Body of pancreas (tissue), 4 donors: ENCODE measurements at regions not wholly inside any gene's neighbourhood (a gene's known extent, or its start where the extent isn't known, plus 50 kb on each side); places are given as distances from the start of the nearest gene placed in this dataset.

ENCODE experiments used
- ATAC-seq: fragments of 150-250 bp; one replicate; pipeline ENCODE4 v1.9.1; 2016
- DNase-seq, 4 donors: peaks; one replicate each; pipeline ENCODE4 v3.0.0-alpha.2; 2019
- H3K27ac ChIP-seq, 4 donors: fragments of 200-600 bp; sonication (generic); 1 replicate in 3 of 4; 2 replicates in 1 of 4; pipeline versions ENCODE4 v1.5.1 to v1.6.1; 2016 to 2019; ENCODE audit warnings: mild to moderate bottlenecking in 1 of 4, mixed read lengths in 1 of 4, moderate library complexity in 1 of 4
- H3K27me3 ChIP-seq, 2 donors: fragments of 200-600 bp; sonication (generic); one replicate each; pipeline ENCODE4 v1.6.0; 2016; ENCODE audit warnings: mild to moderate bottlenecking in 1 of 2
- H3K36me3 ChIP-seq, 2 donors: fragments of 200-600 bp; sonication (generic); replicated peaks in 1 of 2; 2 replicates each; pipeline ENCODE4 v1.5.1; 2016; ENCODE audit warnings: low read depth in 2 of 2; ENCODE audit not compliant: insufficient read depth in 1 of 2
- H3K4me1 ChIP-seq: fragments of 200-600 bp; sonication (generic); one replicate; pipeline ENCODE4 v1.6.0; 2016
- H3K4me3 ChIP-seq, 2 donors: fragments of 200-600 bp; sonication (generic); 1 replicate in 1 of 2; 2 replicates in 1 of 2; pipeline ENCODE4 v1.5.1; 2016 to 2019
- H3K9me3 ChIP-seq, 3 donors: fragments of 200-600 bp; sonication (generic); 1 replicate in 2 of 3; 2 replicates in 1 of 3; pipeline ENCODE4 v1.5.1; 2016
- POLR2A ChIP-seq, 3 donors: fragments of 450-650 bp; IDR thresholded peaks; one replicate each; pipeline ENCODE4 v1.6.1; 2016; ENCODE audit warnings: antibody characterized with exemption in 3 of 3, mild to moderate bottlenecking in 2 of 3
- WGBS, 2 donors: methylation state at CpG; one replicate each; pipeline ENCODE4 v1.1.5; 2017; 5-methylcytosine and 5-hydroxymethylcytosine counted together
- intact Hi-C: fragments of 100-400 bp; cut with DNase I; formaldehyde crosslinking; loops from one replicate; pipeline ENCODE4 v1.15.1; 2023
- TF ChIP-seq, protein P1 (sequence below), 7 experiments: fragments of 450-650 bp in 4 of 7; fragments of 200-600 bp in 3 of 7; sonication (generic) in 3 of 7; IDR thresholded peaks; one replicate each; pipeline ENCODE4 v1.5.1; 2016 to 2019; ENCODE audit warnings: antibody characterized with exemption in 7 of 7

DNA sequence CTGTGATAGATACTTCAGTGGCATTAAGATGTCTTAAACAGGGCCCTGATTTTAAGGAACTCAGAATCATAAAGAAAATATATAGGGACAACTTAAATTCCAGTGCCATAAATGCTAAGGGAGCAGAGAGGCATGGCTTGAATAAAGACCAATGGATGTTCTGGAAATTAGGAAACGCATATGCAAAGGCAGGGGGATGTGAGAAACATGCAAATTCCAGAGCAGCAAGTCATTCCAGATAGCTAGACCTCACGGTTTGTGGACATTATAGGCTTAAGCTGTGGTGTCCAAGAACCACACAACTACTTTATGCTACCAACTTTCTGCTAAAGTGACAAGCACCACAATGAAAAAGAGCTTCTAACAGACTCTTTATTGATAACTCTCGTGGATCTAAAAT, 132.6 kb upstream of the ANK2 start:
- intact Hi-C loops: no loop called here
- H3K9me3 ChIP-seq: no peaks in the 10 kb centered on the region
- no peak overlapping the region for H3K27ac ChIP-seq
- no peaks in the 10 kb centered on the region for H3K4me1 ChIP-seq
- H3K36me3 ChIP-seq: no peaks in the 10 kb centered on the region
- no peaks in the 10 kb centered on the region for H3K27me3 ChIP-seq
- TF ChIP-seq, protein P1, sequence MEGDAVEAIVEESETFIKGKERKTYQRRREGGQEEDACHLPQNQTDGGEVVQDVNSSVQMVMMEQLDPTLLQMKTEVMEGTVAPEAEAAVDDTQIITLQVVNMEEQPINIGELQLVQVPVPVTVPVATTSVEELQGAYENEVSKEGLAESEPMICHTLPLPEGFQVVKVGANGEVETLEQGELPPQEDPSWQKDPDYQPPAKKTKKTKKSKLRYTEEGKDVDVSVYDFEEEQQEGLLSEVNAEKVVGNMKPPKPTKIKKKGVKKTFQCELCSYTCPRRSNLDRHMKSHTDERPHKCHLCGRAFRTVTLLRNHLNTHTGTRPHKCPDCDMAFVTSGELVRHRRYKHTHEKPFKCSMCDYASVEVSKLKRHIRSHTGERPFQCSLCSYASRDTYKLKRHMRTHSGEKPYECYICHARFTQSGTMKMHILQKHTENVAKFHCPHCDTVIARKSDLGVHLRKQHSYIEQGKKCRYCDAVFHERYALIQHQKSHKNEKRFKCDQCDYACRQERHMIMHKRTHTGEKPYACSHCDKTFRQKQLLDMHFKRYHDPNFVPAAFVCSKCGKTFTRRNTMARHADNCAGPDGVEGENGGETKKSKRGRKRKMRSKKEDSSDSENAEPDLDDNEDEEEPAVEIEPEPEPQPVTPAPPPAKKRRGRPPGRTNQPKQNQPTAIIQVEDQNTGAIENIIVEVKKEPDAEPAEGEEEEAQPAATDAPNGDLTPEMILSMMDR (IDR thresholded peaks at IDR 0.05): no peak
- TF ChIP-seq POLR2A (IDR thresholded peaks at IDR 0.05): no peak
- no peak for ATAC-seq
- DNase-seq: no peak
- no peak overlapping the region for H3K4me3 ChIP-seq
- 41% methylated on average over 3 of the region's 3 CpGs for WGBS, 2 donors

DNA sequence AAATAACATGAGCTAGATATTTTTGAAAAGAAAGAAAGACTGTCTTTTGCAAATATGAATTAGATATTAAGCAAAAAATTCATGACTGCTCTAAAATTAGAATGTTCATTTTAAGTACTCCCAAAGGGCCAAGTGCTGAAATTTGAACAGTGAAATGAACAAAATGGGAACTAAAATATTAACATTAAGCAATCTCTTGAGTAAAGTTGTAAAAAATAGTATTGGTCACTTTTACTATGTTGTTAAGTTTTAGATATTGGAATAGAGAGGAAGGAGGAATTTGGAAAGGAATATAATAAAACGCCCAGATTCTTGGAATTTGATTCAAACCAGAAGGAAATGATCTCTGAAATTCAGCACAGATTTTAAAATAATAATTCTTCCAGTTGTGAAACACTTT, 125.9 kb upstream of the ANK2 start:
- DNase-seq (no peak), ATAC-seq (no peak)
- TF ChIP-seq POLR2A (IDR thresholded peaks at IDR 0.05): no peak
- TF ChIP-seq, protein P1 (IDR thresholded peaks at IDR 0.05): no peak
- Histone ChIP-seq H3K4me1 (no peaks in the 10 kb centered on the region), H3K36me3 (no peaks in the 10 kb centered on the region), H3K4me3 (no peak overlapping the region), H3K27me3 (no peaks in the 10 kb centered on the region), H3K27ac (no peak overlapping the region), H3K9me3 (no peaks in the 10 kb centered on the region)
- 35% methylated on average over 1 of the region's 1 CpG for WGBS, 2 donors
- intact Hi-C loops: no loop called here

DNA sequence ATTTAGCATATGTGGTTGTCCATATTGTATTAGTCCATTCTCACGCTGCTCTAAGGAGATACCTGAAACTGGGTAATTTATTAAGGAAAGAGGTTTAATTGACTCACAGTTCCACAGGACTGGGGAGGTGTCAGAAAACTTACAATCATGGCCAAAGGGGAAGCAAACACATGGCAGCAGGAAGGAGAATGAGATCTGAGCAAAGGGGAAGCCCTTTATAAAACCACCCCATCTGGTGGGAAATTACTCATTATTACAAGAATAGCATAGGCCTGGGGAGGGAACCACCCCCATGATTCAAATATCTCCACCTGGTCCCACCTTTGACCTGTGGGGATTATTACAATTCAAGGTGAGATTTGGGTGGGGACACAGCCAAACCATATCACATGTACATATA, 122.6 kb upstream of the ANK2 start:
- TF ChIP-seq, protein P1 (IDR thresholded peaks at IDR 0.05): no peak
- no peak for TF ChIP-seq POLR2A (IDR thresholded peaks at IDR 0.05)
- ATAC-seq: no peak
- 59 to 73% methylated on average over 1 of the region's 1 CpG for WGBS, 2 donors

GRCh38 chr4:112927544-112927943, 121.9 kb upstream of the ANK2 start:
- Histone ChIP-seq H3K27ac (no peak overlapping the region), H3K36me3 (no peaks in the 10 kb centered on the region), H3K27me3 (no peaks in the 10 kb centered on the region), H3K4me3 (no peak overlapping the region), H3K4me1 (no peaks in the 10 kb centered on the region), H3K9me3 (no peaks in the 10 kb centered on the region)
- no peak for TF ChIP-seq POLR2A (IDR thresholded peaks at IDR 0.05)
- TF ChIP-seq, protein P1 (IDR thresholded peaks at IDR 0.05): no peak
- no peak for ATAC-seq
- intact Hi-C loops: no loop called here
- 61 to 80% methylated on average over 1 of the region's 1 CpG for whole genome bisulfite sequencing, 2 donors
- no peak for DNase-seq

More for the DNA sequence above, 122.6 kb upstream of the ANK2 start:
- no peak for DNase-seq
- Histone ChIP-seq H3K4me1 (no peaks in the 10 kb centered on the region), H3K9me3 (no peaks in the 10 kb centered on the region), H3K36me3 (no peaks in the 10 kb centered on the region), H3K4me3 (no peak overlapping the region), H3K27ac (no peak overlapping the region), H3K27me3 (no peaks in the 10 kb centered on the region)
- intact Hi-C loops: no loop called here

GRCh38 chr4:112931001-112931400, 118.5 kb upstream of the ANK2 start:
- Histone ChIP-seq H3K4me1 (no peaks in the 10 kb centered on the region), H3K4me3 (no peak overlapping the region), H3K9me3 (no peaks in the 10 kb centered on the region), H3K27ac (no peak overlapping the region), H3K36me3 (no peaks in the 10 kb centered on the region), H3K27me3 (no peaks in the 10 kb centered on the region)
- DNase-seq (no peak), ATAC-seq (no peak)
- intact Hi-C loops: no loop called here
- TF ChIP-seq, protein P1 (IDR thresholded peaks at IDR 0.05): no peak
- TF ChIP-seq POLR2A (IDR thresholded peaks at IDR 0.05): no peak
- WGBS, 2 donors: 67 to 70% methylated on average over 4 of the region's 4 CpGs
